ENCODE measurements at regions not wholly inside any gene's neighbourhood (a gene's known extent, or its start where the extent isn't known, plus 50 kb on each side); places are given as distances from the start of the nearest gene placed in this dataset.

DNA sequence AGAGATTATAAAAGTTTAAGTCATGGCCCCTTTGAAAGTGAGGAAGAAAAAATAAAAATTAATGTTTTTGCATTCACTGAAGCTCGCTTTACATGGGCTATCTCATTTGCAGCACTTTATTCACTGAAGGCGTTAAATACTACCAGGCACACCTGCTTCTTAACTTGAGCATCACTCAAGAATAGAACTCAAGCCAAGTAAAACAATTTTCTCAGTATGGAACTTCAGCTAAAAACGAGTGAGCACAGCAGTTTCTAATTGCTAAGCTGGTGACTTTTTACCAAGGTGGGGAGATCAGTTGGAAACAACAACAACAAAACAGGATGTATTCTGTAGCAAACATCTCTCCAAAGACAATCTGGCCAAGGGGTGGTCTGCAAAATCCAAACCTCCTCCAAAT, 405.6 kb downstream of the RAB38 start:
- TF ChIP-seq POLR2A (IDR thresholded peaks at IDR 0.05; ENCODE audit: low read depth, low read length) (no peak), TAF1 (IDR thresholded peaks at IDR 0.05; ENCODE audit: low read depth, low read length) (no peak), POLR2AphosphoS5 (IDR thresholded peaks at IDR 0.05; ENCODE audit: low read depth, low read length) (no peak)
